ENCODE measurements at regions not wholly inside any gene's neighbourhood (a gene's known extent, or its start where the extent isn't known, plus 50 kb on each side); places are given as distances from the start of the nearest gene placed in this dataset.

DNA sequence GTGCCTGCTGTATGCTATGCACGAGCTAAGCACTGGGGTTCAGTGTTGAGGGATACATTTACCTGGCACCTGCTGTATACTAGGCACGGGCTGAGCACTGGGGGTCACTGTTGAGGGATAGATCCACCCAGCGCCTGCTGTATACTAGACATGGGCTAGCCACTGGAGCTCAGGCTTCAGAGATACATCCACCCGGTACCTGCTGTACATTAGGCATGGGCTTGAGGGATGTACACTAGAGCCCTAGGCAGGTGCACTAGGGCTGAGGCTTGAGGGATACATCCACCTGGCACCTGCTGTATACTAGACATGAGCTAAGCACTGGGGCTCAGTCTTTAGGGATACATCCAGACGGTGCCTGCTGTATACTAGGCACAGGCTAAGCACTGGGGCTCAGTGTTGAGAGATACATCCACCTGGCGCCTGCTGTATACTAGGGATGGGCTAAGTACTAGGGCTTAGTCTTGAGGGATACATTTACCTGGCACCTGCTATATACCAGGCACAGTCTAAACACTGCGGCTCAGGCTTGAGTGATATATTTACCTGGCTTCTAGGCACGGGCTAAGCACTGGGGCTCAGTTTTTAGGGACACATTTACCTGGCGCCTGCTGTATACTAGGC is 92.7 kb downstream of the ADRA2C start:
- TF ChIP-seq CTCF (IDR thresholded peaks at IDR 0.05) (no peak), POLR2AphosphoS5 (IDR thresholded peaks at IDR 0.05) (no peak)
